Esophagus squamous epithelium (tissue), 4 donors: ENCODE measurements at regions not wholly inside any gene's neighbourhood (a gene's known extent, or its start where the extent isn't known, plus 50 kb on each side); places are given as distances from the start of the nearest gene placed in this dataset.

ENCODE experiments used
- POLR2A ChIP-seq, 4 donors: fragments of 450-650 bp; IDR thresholded peaks; one replicate each; pipeline ENCODE4 v1.6.1; 2017; ENCODE audit warnings: antibody characterized with exemption in 4 of 4, mild to moderate bottlenecking in 4 of 4, moderate library complexity in 3 of 4
- TF ChIP-seq, protein P1 (sequence below), 6 experiments: fragments of 450-650 bp in 4 of 6; fragments of 200-600 bp in 2 of 6; sonication (generic) in 2 of 6; IDR thresholded peaks; one replicate each; pipeline ENCODE4 v1.5.1; 2016 to 2019; ENCODE audit warnings: antibody characterized with exemption in 6 of 6, mild to moderate bottlenecking in 4 of 6, moderate library complexity in 4 of 6

DNA sequence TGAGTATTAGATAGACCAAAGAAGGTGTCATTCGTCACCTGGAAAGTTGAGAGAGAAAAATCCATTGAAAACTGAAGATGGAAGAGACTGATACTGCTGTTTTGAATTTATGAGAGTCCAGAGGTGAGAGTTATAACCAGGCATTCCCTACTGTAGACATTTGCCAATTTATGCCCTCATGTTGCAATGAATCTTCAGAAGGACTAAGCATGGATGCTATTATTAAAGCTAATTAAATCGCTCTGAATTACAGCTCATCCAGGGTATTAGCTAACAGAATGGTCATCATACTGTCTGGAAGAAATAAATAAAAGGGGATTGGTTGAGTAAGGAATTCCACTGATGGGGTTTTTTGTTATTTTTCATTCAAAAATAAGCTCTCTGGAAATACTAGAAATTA lies 101.6 kb upstream of the PLPP4 start:
- TF ChIP-seq, protein P1, sequence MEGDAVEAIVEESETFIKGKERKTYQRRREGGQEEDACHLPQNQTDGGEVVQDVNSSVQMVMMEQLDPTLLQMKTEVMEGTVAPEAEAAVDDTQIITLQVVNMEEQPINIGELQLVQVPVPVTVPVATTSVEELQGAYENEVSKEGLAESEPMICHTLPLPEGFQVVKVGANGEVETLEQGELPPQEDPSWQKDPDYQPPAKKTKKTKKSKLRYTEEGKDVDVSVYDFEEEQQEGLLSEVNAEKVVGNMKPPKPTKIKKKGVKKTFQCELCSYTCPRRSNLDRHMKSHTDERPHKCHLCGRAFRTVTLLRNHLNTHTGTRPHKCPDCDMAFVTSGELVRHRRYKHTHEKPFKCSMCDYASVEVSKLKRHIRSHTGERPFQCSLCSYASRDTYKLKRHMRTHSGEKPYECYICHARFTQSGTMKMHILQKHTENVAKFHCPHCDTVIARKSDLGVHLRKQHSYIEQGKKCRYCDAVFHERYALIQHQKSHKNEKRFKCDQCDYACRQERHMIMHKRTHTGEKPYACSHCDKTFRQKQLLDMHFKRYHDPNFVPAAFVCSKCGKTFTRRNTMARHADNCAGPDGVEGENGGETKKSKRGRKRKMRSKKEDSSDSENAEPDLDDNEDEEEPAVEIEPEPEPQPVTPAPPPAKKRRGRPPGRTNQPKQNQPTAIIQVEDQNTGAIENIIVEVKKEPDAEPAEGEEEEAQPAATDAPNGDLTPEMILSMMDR (IDR thresholded peaks at IDR 0.05): no peak
- TF ChIP-seq POLR2A (IDR thresholded peaks at IDR 0.05): no peak
